Astrocyte (in vitro differentiated cells and primary cell): ENCODE measurements at regions not wholly inside any gene's neighbourhood (a gene's known extent, or its start where the extent isn't known, plus 50 kb on each side); places are given as distances from the start of the nearest gene placed in this dataset.

ENCODE experiments used
- DNase-seq: peaks from one replicate; pipeline ENCODE4 v3.0.0-alpha.2; 2010; ENCODE audit warnings: low read depth
- FAIRE-seq: peaks from 2 replicates; lab custom pipeline; 2011; peaks lifted over from hg19 to GRCh38; lab: Jason Lieb, UNC
- H2AFZ ChIP-seq: 2 replicates; pipeline ENCODE4 v1.6.0; 2012; ENCODE audit warnings: low read depth, low read length, inconsistent platforms
- H3K27ac ChIP-seq: 2 replicates; pipeline ENCODE4 v1.5.1; 2011; ENCODE audit warnings: low read depth, low read length, inconsistent platforms
- H3K27me3 ChIP-seq: 2 replicates; pipeline ENCODE4 v1.6.0; 2011; ENCODE audit warnings: low read length, inconsistent platforms; ENCODE audit not compliant: insufficient read depth
- H3K36me3 ChIP-seq: 2 replicates; pipeline ENCODE4 v1.5.1; 2011; ENCODE audit warnings: low read length, inconsistent platforms; ENCODE audit not compliant: insufficient read depth
- H3K4me1 ChIP-seq: 2 replicates; pipeline ENCODE4 v1.5.1; 2011; ENCODE audit warnings: low read length, inconsistent platforms; ENCODE audit not compliant: insufficient read depth
- H3K4me2 ChIP-seq: 2 replicates; pipeline ENCODE4 v1.6.0; 2012; ENCODE audit warnings: low read length, inconsistent platforms
- H3K4me3 ChIP-seq: 2 replicates; pipeline ENCODE4 v1.5.1; 2011; ENCODE audit warnings: low read depth, mild to moderate bottlenecking, low read length, inconsistent platforms; ENCODE audit not compliant: insufficient read depth
- H3K79me2 ChIP-seq: 2 replicates; pipeline ENCODE4 v1.6.0; 2012; ENCODE audit warnings: mild to moderate bottlenecking, low read length, inconsistent platforms; ENCODE audit not compliant: insufficient read depth
- H3K9ac ChIP-seq: 2 replicates; pipeline ENCODE4 v1.6.0; 2012; ENCODE audit warnings: mild to moderate bottlenecking, low read length, inconsistent platforms
- H3K9me3 ChIP-seq: 2 replicates; pipeline ENCODE4 v1.5.1; 2012; ENCODE audit warnings: low read depth, mild to moderate bottlenecking, low read length, inconsistent platforms; ENCODE audit not compliant: insufficient read depth
- H4K20me1 ChIP-seq: 2 replicates; pipeline ENCODE4 v1.6.0; 2012; ENCODE audit warnings: low read length, inconsistent platforms; ENCODE audit not compliant: insufficient read depth
- H3K27ac Mint-ChIP-seq: one replicate; pipeline ENCODE4 v1.8.0; 2021; ENCODE audit warnings: mild to moderate bottlenecking, mixed read lengths; ENCODE audit not compliant: unreplicated experiment
- H3K27me3 Mint-ChIP-seq: one replicate; pipeline ENCODE4 v1.8.0; 2021; ENCODE audit warnings: low read depth, mixed read lengths; ENCODE audit not compliant: unreplicated experiment
- H3K36me3 Mint-ChIP-seq: one replicate; pipeline ENCODE4 v1.8.0; 2021; ENCODE audit warnings: low read depth, mixed read lengths; ENCODE audit not compliant: unreplicated experiment
- H3K4me1 Mint-ChIP-seq: one replicate; pipeline ENCODE4 v1.8.0; 2021; ENCODE audit warnings: low read depth, mixed read lengths; ENCODE audit not compliant: unreplicated experiment
- H3K4me3 Mint-ChIP-seq: one replicate; pipeline ENCODE4 v1.8.0; 2021; ENCODE audit warnings: mild to moderate bottlenecking, moderate library complexity, mixed read lengths; ENCODE audit not compliant: unreplicated experiment
- H3K9me3 Mint-ChIP-seq: one replicate; pipeline ENCODE4 v1.8.0; 2021; ENCODE audit warnings: mild to moderate bottlenecking, mixed read lengths; ENCODE audit not compliant: unreplicated experiment
- EZH2 ChIP-seq: IDR thresholded peaks from 2 replicates; pipeline ENCODE4 v1.6.1; 2012; ENCODE audit warnings: mild to moderate bottlenecking, low read length, inconsistent platforms; ENCODE audit not compliant: insufficient read depth
- TF ChIP-seq, protein P1 (sequence below): IDR thresholded peaks from 2 replicates; pipeline ENCODE4 v1.5.1; 2011; ENCODE audit warnings: low read depth, mild to moderate bottlenecking, inconsistent platforms, low read length, moderate library complexity; ENCODE audit not compliant: insufficient read depth

DNA sequence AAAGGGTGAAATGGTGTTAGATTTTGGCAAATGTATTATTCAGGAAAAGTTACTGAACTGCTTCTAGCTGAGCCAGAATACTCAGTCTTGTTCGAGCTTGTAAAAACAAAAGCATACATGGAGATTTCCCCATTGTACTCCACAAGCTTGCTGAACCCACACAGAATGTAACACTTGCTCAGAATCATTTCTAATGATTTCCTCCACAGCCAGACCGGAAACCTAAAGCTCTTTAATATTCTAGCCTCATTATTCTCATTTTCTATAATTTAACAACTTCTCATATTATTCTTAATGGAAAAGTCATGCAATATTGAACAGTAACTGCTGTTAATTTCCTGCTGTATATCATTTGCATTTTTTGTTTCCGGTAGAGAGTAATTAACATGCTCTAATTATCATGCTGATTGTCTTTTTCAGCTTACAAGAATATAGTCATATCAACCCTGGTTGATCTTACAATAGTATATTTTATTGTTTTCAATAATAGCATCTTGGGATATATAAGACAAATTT, 1387.5 kb upstream of the EYS start:
- Histone ChIP-seq H3K4me3 (no peak overlapping the region), H3K9ac (no peak overlapping the region), H3K27ac (no peak overlapping the region), H3K79me2 (no peaks in the 10 kb centered on the region), H3K9me3 (no peaks in the 10 kb centered on the region), H4K20me1 (no peaks in the 10 kb centered on the region), H3K36me3 (no peaks in the 10 kb centered on the region), H3K4me1 (no peaks in the 10 kb centered on the region), H3K27me3 (no peaks in the 10 kb centered on the region), H2AFZ (no peak overlapping the region), H3K4me2 (no peak overlapping the region)
- Mint-ChIP-seq H3K27ac (no peak overlapping the region), H3K36me3 (no peaks in the 10 kb centered on the region), H3K4me1 (no peaks in the 10 kb centered on the region), H3K9me3 (no peaks in the 10 kb centered on the region), H3K4me3 (no peak overlapping the region), H3K27me3 (no peaks in the 10 kb centered on the region)
- no peak for FAIRE-seq
- TF ChIP-seq EZH2 = no peak
- DNase-seq = no peak

DNA sequence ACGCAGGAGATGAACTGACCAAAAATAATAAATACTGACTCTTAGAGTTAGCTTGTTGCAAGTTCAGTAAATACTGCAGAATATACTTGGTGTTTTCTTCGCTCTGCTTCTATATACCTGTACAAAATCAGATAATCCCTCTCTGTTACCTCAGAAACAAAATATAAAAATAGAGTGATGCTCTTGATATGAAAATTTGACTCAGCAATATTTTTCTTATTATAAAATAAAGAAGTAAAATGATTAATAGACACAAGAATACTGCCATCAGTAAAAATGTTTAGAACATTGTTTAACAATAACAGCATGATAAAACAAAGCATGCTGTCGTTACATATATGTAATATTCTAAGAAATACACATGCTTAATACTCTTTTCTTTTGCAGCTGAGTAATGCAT, 1366.9 kb upstream of the EYS start:
- no peak for FAIRE-seq
- no peak overlapping the region for H3K9ac ChIP-seq
- TF ChIP-seq, protein P1, sequence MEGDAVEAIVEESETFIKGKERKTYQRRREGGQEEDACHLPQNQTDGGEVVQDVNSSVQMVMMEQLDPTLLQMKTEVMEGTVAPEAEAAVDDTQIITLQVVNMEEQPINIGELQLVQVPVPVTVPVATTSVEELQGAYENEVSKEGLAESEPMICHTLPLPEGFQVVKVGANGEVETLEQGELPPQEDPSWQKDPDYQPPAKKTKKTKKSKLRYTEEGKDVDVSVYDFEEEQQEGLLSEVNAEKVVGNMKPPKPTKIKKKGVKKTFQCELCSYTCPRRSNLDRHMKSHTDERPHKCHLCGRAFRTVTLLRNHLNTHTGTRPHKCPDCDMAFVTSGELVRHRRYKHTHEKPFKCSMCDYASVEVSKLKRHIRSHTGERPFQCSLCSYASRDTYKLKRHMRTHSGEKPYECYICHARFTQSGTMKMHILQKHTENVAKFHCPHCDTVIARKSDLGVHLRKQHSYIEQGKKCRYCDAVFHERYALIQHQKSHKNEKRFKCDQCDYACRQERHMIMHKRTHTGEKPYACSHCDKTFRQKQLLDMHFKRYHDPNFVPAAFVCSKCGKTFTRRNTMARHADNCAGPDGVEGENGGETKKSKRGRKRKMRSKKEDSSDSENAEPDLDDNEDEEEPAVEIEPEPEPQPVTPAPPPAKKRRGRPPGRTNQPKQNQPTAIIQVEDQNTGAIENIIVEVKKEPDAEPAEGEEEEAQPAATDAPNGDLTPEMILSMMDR = no peak
- no peak for TF ChIP-seq EZH2
- H2AFZ ChIP-seq = no peak overlapping the region
- no peaks in the 10 kb centered on the region for H4K20me1 ChIP-seq
- H3K36me3 ChIP-seq = no peaks in the 10 kb centered on the region
- no peak overlapping the region for H3K27ac ChIP-seq
- no peaks in the 10 kb centered on the region for H3K9me3 ChIP-seq
- no peaks in the 10 kb centered on the region for H3K27me3 ChIP-seq
- Mint-ChIP-seq H3K4me1 (no peaks in the 10 kb centered on the region), H3K4me3 (no peak overlapping the region), H3K9me3 (no peaks in the 10 kb centered on the region), H3K27ac (no peak overlapping the region), H3K27me3 (no peaks in the 10 kb centered on the region), H3K36me3 (no peaks in the 10 kb centered on the region)
- no peaks in the 10 kb centered on the region for H3K79me2 ChIP-seq
- no peak for DNase-seq
- H3K4me2 ChIP-seq = no peak overlapping the region
- no peaks in the 10 kb centered on the region for H3K4me1 ChIP-seq
- H3K4me3 ChIP-seq = no peak overlapping the region

DNA sequence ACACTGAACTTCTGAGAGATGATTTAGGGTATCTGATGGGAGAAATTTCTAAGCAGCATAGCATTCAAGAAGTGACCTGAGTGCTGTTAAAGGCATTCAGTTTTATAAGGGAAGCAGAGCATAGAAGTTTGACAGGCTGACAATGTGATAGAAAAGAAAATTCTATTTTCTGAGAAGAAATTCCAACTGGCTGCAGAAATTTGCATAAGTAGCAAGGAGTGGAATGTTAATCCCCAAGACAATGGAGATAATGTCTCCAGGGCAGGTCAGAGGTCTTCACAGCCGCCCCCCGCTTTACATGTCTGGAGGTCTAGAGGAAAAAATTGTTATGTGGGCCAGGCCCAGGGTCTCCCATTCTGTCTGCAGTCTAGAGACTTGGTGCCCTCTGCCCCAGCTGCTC, 1361.8 kb upstream of the EYS start:
- no peak for FAIRE-seq
- no peaks in the 10 kb centered on the region for H3K27me3 Mint-ChIP-seq
- H3K79me2 ChIP-seq = no peaks in the 10 kb centered on the region
- no peaks in the 10 kb centered on the region for H3K9me3 ChIP-seq
- H3K4me1 Mint-ChIP-seq = no peaks in the 10 kb centered on the region
- no peak overlapping the region for H3K27ac Mint-ChIP-seq
- no peaks in the 10 kb centered on the region for H3K36me3 Mint-ChIP-seq
- TF ChIP-seq EZH2 = no peak
- peaks cover 3% of the 10 kb centered on the region for H3K9me3 Mint-ChIP-seq
- H3K4me1 ChIP-seq = no peaks in the 10 kb centered on the region
- H4K20me1 ChIP-seq = no peaks in the 10 kb centered on the region
- H3K27ac ChIP-seq = no peak overlapping the region
- H3K4me3 ChIP-seq = no peak overlapping the region
- DNase-seq = no peak
- H3K4me3 Mint-ChIP-seq = no peak overlapping the region
- H2AFZ ChIP-seq = no peak overlapping the region
- no peak overlapping the region for H3K9ac ChIP-seq
- H3K27me3 ChIP-seq = no peaks in the 10 kb centered on the region
- no peak overlapping the region for H3K4me2 ChIP-seq
- no peaks in the 10 kb centered on the region for H3K36me3 ChIP-seq
